GM12873 (cell line): ENCODE measurements at regions not wholly inside any gene's neighbourhood (a gene's known extent, or its start where the extent isn't known, plus 50 kb on each side); places are given as distances from the start of the nearest gene placed in this dataset.

Source experiments
- TF ChIP-seq, protein P1 (sequence below): IDR thresholded peaks from 2 replicates; pipeline ENCODE4 v1.5.1; 2012; ENCODE audit warnings: low read depth, mild to moderate bottlenecking, moderate library complexity, low read length, control low read depth; ENCODE audit not compliant: insufficient read depth; ENCODE audit errors: missing control alignments

DNA sequence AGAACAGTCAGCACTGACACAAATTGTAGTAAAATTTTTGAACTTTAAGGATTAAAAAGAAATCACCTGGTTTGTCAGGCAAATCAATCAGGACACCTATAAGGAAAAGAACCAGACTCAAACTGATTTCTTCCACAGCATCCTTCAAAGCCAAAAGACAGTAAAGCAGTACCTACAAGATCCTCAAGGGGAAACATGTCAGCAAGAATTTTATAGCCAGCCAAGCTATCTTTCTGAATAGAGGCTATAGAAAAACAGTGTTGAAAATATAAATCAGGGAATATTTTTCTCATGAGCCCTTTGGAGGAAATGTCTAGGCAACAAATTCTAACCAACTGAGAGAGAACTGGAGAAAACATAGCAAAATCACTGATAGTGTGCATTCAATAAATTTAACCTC, 301.4 kb upstream of the UBE2E2 start:
- TF ChIP-seq, protein P1, sequence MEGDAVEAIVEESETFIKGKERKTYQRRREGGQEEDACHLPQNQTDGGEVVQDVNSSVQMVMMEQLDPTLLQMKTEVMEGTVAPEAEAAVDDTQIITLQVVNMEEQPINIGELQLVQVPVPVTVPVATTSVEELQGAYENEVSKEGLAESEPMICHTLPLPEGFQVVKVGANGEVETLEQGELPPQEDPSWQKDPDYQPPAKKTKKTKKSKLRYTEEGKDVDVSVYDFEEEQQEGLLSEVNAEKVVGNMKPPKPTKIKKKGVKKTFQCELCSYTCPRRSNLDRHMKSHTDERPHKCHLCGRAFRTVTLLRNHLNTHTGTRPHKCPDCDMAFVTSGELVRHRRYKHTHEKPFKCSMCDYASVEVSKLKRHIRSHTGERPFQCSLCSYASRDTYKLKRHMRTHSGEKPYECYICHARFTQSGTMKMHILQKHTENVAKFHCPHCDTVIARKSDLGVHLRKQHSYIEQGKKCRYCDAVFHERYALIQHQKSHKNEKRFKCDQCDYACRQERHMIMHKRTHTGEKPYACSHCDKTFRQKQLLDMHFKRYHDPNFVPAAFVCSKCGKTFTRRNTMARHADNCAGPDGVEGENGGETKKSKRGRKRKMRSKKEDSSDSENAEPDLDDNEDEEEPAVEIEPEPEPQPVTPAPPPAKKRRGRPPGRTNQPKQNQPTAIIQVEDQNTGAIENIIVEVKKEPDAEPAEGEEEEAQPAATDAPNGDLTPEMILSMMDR, result peak; percentile 17

DNA sequence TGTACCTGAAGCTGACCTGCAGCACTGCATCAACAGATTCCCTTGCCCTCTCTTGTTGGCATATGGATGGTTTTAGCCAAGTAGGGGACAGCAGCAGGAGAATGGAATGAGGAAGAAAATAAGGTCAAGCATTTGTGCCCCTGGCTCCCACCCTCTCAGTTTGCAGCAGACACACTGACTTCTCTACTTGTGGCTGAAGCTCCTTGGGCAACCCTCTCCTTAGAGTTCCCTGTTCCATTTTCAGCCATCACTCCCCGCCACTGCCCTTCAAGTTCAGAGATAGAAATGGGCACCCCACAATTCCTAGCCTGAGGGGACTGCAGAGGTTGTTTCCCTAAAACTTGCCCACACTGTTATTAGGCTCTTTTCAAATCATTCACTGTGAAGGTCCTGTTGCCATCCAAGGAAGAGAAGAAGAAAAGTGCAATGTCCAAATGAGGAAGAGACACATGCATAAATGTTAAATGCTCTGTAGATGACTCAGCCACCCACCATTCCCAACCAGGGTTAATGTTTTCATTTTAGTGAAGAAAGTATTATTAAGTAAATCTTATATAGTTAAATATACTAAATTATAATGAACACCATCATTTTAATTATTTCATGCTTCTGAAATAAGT, 295.9 kb upstream of the UBE2E2 start:
- TF ChIP-seq, protein P1, result no peak

DNA sequence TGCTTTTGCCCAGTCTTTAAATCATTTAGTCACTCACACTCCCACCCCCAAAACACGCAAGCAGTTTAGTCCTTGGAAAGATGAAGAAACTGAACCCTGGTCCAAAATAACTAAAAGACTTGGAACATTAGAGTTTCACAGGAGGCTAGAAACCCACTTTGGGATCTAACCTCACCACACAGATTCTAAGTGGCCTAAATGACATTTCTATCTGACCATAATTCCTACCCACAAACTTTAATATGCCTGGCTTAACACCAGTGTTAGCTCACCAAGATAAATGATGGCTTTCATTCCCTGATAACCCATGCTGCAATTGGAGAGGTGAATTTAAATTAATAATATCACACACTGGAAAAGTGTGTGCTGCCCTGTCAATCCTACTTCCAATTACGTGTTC, 295.3 kb upstream of the UBE2E2 start:
- TF ChIP-seq, protein P1, result no peak

DNA sequence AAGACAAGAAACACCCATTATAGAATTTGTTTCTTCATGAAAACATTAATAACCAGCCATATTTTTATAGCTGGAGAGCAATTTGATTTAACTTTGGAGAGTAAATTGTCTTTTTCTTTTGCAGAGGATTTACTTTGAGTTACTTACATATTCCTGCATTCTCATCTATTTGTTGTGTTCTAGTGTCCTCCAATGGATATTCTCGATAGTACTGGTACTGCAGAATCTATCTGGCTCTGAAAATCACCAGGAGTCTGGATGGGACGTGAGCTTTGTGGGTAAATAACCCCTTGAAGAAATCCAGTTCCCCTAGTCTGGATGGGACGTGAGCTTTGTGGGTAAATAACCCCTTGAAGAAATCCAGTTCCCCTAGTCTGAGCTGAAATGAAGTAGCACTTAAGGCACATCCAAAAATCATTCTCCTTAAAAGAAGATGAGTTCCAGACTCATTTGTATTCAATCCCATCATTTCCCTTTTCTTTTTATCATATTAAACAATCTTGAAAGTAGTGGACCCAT, 294.1 kb upstream of the UBE2E2 start:
- TF ChIP-seq, protein P1, result no peak

DNA sequence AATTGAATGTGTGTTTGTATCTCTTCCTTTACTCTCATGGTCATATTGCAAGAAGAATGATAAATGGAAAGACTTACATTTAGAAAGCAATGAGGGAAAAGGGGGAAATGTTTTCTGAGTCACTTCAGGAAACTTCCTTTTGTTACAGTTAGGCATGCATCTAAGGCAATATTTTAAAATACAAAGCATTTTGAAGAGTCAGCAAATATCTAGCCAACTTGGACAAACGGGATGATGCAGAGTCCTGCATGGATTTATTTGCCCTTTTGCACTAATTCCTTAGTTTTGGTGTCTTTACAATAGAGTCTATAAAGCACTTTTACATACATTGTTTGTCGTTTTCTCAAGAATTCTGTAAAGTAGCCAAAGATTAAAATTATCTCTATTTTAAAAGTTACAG, 286.2 kb upstream of the UBE2E2 start:
- TF ChIP-seq, protein P1, result no peak

DNA sequence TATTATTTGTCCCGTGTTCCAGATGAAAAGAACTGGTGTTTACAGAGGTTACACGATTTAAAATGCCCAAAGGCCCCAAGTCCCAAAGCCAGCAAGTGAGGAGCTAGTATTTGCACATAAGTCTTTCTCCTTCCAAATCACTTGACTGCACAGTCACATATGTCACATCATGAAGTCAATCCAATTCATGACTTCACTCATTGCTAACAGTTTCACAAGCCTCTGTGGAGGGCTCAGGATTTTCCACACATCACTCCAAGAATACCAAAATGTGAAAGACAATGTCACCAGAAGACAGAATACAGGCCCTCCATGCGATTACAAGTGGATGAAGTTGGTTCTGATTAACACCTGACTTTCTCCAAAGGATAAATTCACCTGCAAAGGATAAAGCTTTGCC, 283.1 kb upstream of the UBE2E2 start:
- TF ChIP-seq, protein P1, result no peak

DNA sequence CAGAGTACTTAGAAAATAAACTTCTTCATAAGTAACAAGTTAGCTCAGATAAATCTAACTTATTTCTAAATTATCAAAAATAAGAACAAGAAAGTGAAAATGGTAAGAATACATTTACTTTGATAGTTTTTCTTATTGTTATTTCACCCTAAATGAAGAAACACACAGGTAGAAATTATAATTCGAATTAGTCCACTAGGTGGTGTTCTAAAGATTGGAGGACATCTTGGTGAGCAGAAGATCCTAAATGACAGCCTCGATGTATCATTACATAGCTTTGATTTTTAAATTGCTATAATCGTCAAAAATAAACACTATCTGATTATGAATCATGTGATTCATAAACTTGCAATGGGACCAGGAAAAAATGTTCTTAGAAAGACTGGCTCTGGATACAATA, 280.8 kb upstream of the UBE2E2 start:
- TF ChIP-seq, protein P1, result peak; percentile 34

DNA sequence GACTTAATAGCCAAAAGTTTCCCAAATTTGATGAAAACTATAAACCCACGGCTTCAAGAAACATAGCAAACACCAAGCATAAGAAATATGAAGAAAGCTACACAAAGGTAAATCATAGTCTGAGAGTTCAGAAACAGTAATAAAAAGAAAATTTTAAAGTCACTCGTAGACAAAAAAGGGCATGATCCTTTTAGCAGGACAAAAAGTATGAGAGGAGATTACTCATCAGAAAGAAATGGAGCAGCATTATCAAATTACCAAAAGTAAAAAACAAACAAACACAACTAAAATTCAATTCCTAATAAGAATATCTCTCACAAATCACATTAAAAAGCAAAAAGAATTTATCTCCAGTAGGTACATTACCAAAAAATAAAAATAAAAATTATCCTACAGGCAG, 279.4 kb upstream of the UBE2E2 start:
- TF ChIP-seq, protein P1, result no peak
